ENCODE measurements at regions not wholly inside any gene's neighbourhood (a gene's known extent, or its start where the extent isn't known, plus 50 kb on each side); places are given as distances from the start of the nearest gene placed in this dataset.

DNA sequence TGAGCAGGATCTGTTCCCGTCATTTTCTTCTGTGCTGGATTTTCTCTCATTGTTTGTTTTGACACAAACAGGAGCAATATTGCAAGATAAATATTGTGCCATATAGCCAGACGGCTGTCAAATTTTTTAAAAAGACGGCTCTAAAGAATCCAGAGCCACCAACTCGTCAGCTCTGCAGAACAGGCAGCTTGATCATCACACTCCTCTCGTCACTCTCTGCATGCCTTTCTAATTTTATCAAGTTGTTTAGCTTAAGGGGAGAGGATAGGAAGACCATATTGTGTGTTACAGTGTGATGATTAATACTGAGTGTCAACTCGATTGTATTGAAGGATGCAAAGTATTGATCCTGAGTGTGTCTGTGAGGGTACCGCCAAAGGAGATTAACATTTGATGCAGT lies 562.8 kb downstream of the GALC start:
- no peak for DNase-seq (ENCODE audit: low read depth, low spot score)
- no peak overlapping the region for H3K4me3 ChIP-seq (ENCODE audit: low read depth, low read length)
- ChIA-PET CTCF (no interaction called here), POLR2A (no interaction called here)
- TF ChIP-seq, protein P1, sequence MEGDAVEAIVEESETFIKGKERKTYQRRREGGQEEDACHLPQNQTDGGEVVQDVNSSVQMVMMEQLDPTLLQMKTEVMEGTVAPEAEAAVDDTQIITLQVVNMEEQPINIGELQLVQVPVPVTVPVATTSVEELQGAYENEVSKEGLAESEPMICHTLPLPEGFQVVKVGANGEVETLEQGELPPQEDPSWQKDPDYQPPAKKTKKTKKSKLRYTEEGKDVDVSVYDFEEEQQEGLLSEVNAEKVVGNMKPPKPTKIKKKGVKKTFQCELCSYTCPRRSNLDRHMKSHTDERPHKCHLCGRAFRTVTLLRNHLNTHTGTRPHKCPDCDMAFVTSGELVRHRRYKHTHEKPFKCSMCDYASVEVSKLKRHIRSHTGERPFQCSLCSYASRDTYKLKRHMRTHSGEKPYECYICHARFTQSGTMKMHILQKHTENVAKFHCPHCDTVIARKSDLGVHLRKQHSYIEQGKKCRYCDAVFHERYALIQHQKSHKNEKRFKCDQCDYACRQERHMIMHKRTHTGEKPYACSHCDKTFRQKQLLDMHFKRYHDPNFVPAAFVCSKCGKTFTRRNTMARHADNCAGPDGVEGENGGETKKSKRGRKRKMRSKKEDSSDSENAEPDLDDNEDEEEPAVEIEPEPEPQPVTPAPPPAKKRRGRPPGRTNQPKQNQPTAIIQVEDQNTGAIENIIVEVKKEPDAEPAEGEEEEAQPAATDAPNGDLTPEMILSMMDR (IDR thresholded peaks at IDR 0.05; ENCODE audit: insufficient read depth, low read length, missing control alignments): no peak

DNA sequence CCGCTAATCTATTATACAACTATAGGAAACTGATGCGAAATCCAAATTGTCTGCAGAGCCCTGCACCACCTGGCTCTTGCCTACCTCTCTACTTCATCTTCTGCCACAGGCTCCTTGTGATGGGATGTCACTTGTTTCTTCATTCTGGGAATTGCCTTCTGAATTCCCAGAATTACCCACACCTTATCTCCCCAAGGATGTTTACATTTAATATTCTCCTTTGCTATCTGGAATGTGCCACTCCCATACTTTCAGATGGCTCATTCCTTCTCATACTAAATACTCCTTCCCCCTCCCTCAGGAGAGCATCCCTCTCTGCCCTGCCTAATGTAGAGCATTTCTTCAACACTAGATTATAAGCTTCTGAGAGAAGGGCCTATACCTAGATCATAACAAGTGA lies 573.1 kb downstream of the GALC start:
- H3K4me3 ChIP-seq (ENCODE audit: low read depth, low read length): no peak overlapping the region
- ChIA-PET CTCF (no interaction called here), POLR2A (no interaction called here)
- no peak for DNase-seq (ENCODE audit: low read depth, low spot score)
- TF ChIP-seq, protein P1 (IDR thresholded peaks at IDR 0.05; ENCODE audit: insufficient read depth, low read length, missing control alignments): no peak

DNA sequence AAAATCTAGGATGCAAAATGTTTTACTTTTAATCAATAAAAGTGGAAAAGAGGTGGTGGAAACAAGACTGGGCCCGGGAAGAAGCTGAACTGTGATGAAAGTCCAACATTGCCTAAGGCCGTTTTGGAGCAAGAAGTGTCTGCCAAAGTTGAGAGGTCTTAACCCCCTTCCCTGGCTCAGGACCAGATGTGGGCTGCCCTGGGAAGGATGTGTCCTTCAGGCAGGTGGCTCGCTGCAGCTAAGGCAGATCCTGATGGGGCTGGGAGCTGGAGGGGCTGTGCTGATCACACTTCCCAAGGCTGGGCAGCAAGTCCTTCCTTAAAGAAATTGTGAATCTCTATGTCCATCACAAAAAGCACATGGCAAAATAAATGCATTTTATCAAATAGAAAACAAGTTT lies 581.6 kb downstream of the GALC start:
- no peak overlapping the region for H3K4me3 ChIP-seq (ENCODE audit: low read depth, low read length)
- POLR2A ChIA-PET: no interaction called here
- no peak for DNase-seq (ENCODE audit: low read depth, low spot score)
- TF ChIP-seq, protein P1 (IDR thresholded peaks at IDR 0.05; ENCODE audit: insufficient read depth, low read length, missing control alignments): no peak
- CTCF ChIA-PET: no interaction called here

DNA sequence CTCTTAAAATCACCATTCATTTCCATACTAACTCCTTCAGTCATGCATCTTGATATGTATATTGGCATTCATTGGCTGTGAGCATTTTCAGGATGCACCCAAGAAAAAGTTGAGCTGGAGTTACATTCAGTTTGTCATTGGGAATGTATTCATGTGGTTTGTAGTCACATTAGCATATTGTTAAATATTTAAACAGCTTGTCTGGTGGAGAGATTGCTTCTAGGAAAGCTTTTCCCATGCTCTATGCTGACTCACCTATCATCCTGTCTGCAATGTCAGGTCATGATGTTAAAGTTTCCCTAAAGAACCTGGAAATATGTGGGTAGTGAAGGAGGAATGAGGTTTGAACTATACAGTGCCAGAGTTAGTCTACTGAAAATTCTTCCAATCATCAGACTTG lies 583.6 kb downstream of the GALC start:
- ChIA-PET CTCF (no interaction called here), POLR2A (no interaction called here)
- DNase-seq (ENCODE audit: low read depth, low spot score): no peak
- TF ChIP-seq, protein P1 (IDR thresholded peaks at IDR 0.05; ENCODE audit: insufficient read depth, low read length, missing control alignments): no peak
- no peak overlapping the region for H3K4me3 ChIP-seq (ENCODE audit: low read depth, low read length)

DNA sequence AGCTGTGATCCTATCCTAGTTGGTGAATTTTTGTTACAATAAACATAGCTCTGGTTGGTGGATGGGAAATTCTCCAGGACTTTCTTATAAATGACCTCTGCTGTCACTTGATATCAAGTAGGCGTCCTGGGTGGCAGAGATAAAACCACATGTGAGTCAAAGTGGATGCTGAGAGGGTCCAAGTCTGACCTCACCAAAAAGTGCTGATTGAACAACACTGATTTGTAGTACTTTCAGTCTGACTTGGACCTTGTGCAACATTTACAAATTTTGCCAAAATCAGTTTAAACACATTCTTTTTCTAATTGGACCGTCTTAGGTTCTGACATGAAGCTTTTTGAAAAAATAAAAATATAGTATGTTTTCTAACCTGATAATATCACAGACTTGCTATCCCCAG lies 585.6 kb downstream of the GALC start:
- TF ChIP-seq, protein P1 (IDR thresholded peaks at IDR 0.05; ENCODE audit: insufficient read depth, low read length, missing control alignments): no peak
- CTCF ChIA-PET: no interaction called here
- DNase-seq (ENCODE audit: low read depth, low spot score): no peak
- no peak overlapping the region for H3K4me3 ChIP-seq (ENCODE audit: low read depth, low read length)
- POLR2A ChIA-PET: no interaction called here

DNA sequence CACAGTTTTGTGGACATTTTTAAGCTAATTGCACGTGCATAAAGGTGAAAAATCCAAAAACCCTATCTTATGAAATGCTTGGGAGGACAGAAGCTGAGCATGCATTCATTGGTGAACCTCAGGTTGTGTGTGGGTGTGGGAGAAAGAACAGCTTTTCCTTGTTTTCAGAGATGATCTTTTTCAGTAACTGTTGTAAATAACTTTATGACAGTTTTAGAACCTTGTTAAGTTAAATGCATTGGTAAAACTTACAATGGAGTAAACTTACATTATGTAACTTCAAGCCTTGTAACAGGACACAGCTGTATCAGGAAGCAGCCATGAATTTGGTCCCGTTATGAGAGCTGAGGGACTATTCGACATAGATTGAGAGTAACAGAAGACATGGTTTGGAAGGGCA lies 587.4 kb downstream of the GALC start:
- H3K4me3 ChIP-seq (ENCODE audit: low read depth, low read length): no peak overlapping the region
- CTCF ChIA-PET: no interaction called here
- POLR2A ChIA-PET: no interaction called here

More for the DNA sequence above, 587.4 kb downstream of the GALC start:
- no peak for DNase-seq (ENCODE audit: low read depth, low spot score)
- TF ChIP-seq, protein P1 (IDR thresholded peaks at IDR 0.05; ENCODE audit: insufficient read depth, low read length, missing control alignments): no peak

Measured in AG04449 (cell line).